ENCODE measurements at regions not wholly inside any gene's neighbourhood (a gene's known extent, or its start where the extent isn't known, plus 50 kb on each side); places are given as distances from the start of the nearest gene placed in this dataset.
"Not testable (repeated sequence)": the region's sequence is repeated elsewhere in the genome, so short reads cannot be mapped to it uniquely, and the experiment has no call there.

DNA sequence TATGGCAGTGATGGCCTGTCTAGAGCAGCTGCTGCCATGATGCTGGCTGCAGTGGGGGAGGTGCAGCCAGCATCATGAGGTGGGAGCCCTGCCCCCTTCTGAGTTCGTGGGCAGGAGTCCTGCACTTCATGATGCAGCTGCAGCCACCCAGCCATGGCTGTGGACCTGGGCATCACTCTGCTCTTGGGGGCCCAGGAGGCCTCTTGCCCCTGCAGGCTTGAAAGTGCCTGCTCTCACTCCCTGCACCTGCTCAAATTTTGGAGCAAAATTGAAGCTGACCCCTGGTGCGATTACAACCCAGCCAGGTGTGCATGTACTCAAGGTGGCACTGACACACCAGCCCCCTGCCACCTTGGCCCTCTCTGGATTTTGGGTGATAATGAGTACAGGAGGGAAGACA lies 712.9 kb downstream of the NUP35 start:
- Histone ChIP-seq H3K4me3 (ENCODE audit: insufficient read depth, low read depth, low read length) (no peak overlapping the region), H3K36me3 (ENCODE audit: control insufficient read depth, insufficient read depth, low read length) (no peaks in the 10 kb centered on the region), H3K9me3 (ENCODE audit: control insufficient read depth, low read length) (no peaks in the 10 kb centered on the region), H3K27me3 (ENCODE audit: control insufficient read depth, insufficient read depth, low read length, poor library complexity, severe bottlenecking) (no peaks in the 10 kb centered on the region), H3K4me1 (ENCODE audit: control insufficient read depth, insufficient read depth, low read length) (no peaks in the 10 kb centered on the region), H3K27ac (ENCODE audit: insufficient read depth, low read depth, low read length, poor library complexity, severe bottlenecking) (no peak overlapping the region)
- 89 to 91% methylated on average over 2 of the region's 2 CpGs for WGBS, 2 experiments

DNA sequence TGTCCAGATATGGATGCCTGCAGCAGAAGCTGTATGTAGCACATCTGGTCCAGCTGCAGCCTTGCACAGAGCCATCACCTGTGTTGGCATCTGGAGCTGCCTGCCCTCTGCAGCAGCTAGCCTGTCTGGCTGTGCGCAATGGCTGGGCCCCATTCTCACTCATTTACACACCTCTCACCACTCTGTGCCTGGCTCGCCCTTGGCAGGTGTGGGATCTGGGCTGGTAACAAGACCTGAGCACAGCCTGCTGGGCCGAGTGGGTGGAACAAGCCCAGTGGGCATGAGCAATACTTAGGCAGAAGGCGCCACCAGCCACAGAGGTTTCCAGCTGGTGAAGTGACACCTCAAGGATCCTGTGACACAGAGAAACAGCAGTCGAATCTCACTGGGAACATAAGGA lies 714.1 kb downstream of the NUP35 start:
- Histone ChIP-seq H3K27me3 (ENCODE audit: control insufficient read depth, insufficient read depth, low read length, poor library complexity, severe bottlenecking) (no peaks in the 10 kb centered on the region), H3K4me3 (ENCODE audit: insufficient read depth, low read depth, low read length) (no peak overlapping the region), H3K27ac (ENCODE audit: insufficient read depth, low read depth, low read length, poor library complexity, severe bottlenecking) (no peak overlapping the region), H3K4me1 (ENCODE audit: control insufficient read depth, insufficient read depth, low read length) (no peaks in the 10 kb centered on the region), H3K9me3 (ENCODE audit: control insufficient read depth, low read length) (no peaks in the 10 kb centered on the region), H3K36me3 (ENCODE audit: control insufficient read depth, insufficient read depth, low read length) (no peaks in the 10 kb centered on the region)
- 93 to 94% methylated on average over 5 of the region's 5 CpGs for WGBS, 2 experiments

DNA sequence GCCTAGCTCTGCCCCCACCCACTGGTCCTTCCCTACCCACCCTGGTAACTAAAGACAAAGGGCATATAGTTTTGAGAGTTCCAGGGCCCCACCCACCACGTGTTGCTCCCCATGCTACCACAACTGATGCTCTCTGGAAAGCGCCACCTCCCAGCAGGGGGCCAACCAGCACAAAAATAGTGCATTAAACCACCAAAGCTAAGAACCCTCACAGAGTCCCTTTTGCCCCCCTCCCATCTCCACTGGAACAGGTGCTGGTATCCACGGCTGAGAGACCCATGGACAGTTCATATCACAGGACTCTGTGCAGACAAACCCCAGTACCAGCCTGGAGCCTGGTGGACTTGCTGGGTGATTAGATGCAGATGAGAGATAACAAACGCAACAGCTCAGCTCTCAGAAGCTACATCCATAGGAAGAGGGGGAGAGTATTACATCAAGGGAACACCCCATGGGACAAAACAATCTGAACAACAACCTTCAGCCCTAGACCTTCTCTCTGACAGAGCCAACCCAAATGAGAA lies 715.9 kb downstream of the NUP35 start:
- no peak overlapping the region for H3K27ac ChIP-seq (ENCODE audit: insufficient read depth, low read depth, low read length, poor library complexity, severe bottlenecking)
- 84 to 90% methylated on average over 4 of the region's 4 CpGs for WGBS, 2 experiments
- H3K4me1 ChIP-seq (ENCODE audit: control insufficient read depth, insufficient read depth, low read length) = no peaks in the 10 kb centered on the region
- H3K27me3 ChIP-seq (ENCODE audit: control insufficient read depth, insufficient read depth, low read length, poor library complexity, severe bottlenecking) = no peaks in the 10 kb centered on the region
- no peaks in the 10 kb centered on the region for H3K36me3 ChIP-seq (ENCODE audit: control insufficient read depth, insufficient read depth, low read length)
- no peaks in the 10 kb centered on the region for H3K9me3 ChIP-seq (ENCODE audit: control insufficient read depth, low read length)
- no peak overlapping the region for H3K4me3 ChIP-seq (ENCODE audit: insufficient read depth, low read depth, low read length)

DNA sequence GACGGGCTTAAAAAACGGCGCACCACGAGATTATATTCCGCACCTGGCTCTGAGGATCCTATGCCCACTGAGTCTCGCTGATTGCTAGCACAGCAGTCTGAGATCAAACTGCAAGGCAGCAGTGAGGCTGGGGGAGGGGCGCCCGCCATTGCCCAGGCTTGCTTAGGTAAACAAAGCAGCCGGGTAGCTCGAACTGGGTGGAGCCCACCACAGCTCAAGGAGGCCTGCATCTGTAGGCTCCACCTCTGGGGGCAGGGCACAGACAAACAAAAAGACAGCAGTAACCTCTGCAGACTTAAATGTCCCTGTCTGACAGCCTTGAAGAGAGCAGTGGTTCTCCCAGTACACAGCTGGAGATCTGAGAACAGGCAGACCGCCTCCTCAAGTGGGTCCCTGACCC lies 725.6 kb downstream of the NUP35 start:
- H3K36me3 ChIP-seq (ENCODE audit: control insufficient read depth, insufficient read depth, low read length) = not testable (repeated sequence)

DNA sequence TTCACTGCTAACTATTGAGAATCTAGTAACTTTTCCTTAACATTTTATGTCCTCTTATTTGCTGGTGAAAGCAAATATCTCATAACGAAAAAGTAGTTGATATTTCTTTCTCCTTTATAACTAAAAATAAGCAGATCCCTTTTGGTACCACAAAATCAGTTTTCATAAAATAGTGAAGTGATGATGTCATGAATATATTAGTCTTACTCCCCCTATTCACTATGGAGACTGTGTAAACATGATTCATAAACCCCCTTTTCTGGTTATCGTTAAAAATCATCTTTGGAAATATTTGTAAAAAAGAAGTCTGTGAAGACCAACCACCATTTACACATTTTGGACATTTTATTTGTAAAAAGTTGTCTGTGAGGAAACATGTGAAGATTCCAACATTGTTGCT lies 734.9 kb downstream of the NUP35 start:
- H3K36me3 ChIP-seq (ENCODE audit: control insufficient read depth, insufficient read depth, low read length) = no peaks in the 10 kb centered on the region
- WGBS, 2 experiments = 100% methylated on average over 1 of the region's 2 CpGs; no CpG with 5 or more reads in 1 of the 2 experiments
- no peaks in the 10 kb centered on the region for H3K4me1 ChIP-seq (ENCODE audit: control insufficient read depth, insufficient read depth, low read length)
- H3K27me3 ChIP-seq (ENCODE audit: control insufficient read depth, insufficient read depth, low read length, poor library complexity, severe bottlenecking) = no peaks in the 10 kb centered on the region
- H3K4me3 ChIP-seq (ENCODE audit: insufficient read depth, low read depth, low read length) = no peak overlapping the region
- H3K27ac ChIP-seq (ENCODE audit: insufficient read depth, low read depth, low read length, poor library complexity, severe bottlenecking) = no peak overlapping the region
- no peaks in the 10 kb centered on the region for H3K9me3 ChIP-seq (ENCODE audit: control insufficient read depth, low read length)

More for the DNA sequence above, 725.6 kb downstream of the NUP35 start:
- H3K4me3 ChIP-seq (ENCODE audit: insufficient read depth, low read depth, low read length); H3K27me3 ChIP-seq (ENCODE audit: control insufficient read depth, insufficient read depth, low read length, poor library complexity, severe bottlenecking); H3K27ac ChIP-seq (ENCODE audit: insufficient read depth, low read depth, low read length, poor library complexity, severe bottlenecking); H3K9me3 ChIP-seq (ENCODE audit: control insufficient read depth, low read length); H3K4me1 ChIP-seq (ENCODE audit: control insufficient read depth, insufficient read depth, low read length): not testable (repeated sequence)
- WGBS, 2 experiments = 77% methylated on average over 11 of the region's 11 CpGs

DNA sequence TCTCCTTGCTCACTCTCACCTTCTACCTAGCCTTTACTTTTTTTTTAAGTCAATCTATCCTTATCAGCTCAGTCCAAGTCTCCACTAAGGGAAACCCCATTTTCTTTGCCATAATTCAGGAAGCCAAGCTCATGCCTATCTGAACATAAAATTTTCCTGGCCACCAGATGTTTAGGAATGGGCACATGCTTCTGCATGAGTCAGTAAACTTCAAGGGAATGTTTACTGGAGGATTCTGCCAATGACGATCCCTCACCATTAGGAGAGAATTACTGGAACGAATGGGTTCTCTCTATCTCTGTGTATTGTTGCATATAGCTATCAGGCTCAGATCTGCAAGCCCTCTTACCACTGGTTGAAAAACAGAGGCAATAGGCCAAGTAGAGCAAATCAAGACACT lies 731.7 kb upstream of the ZNF804A start:
- WGBS, 2 experiments = 98 to 100% methylated on average over 2 of the region's 2 CpGs
- H3K27ac ChIP-seq (ENCODE audit: insufficient read depth, low read depth, low read length, poor library complexity, severe bottlenecking) = no peak overlapping the region
- H3K9me3 ChIP-seq (ENCODE audit: control insufficient read depth, low read length) = no peaks in the 10 kb centered on the region
- H3K4me3 ChIP-seq (ENCODE audit: insufficient read depth, low read depth, low read length) = no peak overlapping the region
- H3K27me3 ChIP-seq (ENCODE audit: control insufficient read depth, insufficient read depth, low read length, poor library complexity, severe bottlenecking) = no peaks in the 10 kb centered on the region
- H3K36me3 ChIP-seq (ENCODE audit: control insufficient read depth, insufficient read depth, low read length) = no peaks in the 10 kb centered on the region
- no peaks in the 10 kb centered on the region for H3K4me1 ChIP-seq (ENCODE audit: control insufficient read depth, insufficient read depth, low read length)

DNA sequence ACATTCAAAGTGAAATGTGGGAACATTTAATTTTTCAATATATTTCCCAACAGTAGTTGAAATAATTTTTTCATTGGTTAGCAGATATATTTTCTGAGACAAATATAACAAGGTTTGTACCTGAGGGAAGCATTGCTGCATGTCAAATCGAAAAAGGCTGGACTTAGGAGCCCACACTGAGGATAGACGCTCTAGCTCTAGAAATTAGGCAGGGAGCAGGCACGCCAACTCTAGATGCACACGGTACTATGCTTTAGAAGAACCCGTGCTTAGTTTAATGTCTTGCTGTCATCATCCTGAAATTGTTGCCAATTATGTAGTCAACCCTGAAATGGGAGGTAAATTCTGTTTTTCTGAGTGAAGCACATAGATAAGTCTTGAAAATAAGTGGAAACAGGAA lies 731.1 kb upstream of the ZNF804A start:
- Histone ChIP-seq H3K4me3 (ENCODE audit: insufficient read depth, low read depth, low read length) (no peak overlapping the region), H3K27me3 (ENCODE audit: control insufficient read depth, insufficient read depth, low read length, poor library complexity, severe bottlenecking) (no peaks in the 10 kb centered on the region), H3K4me1 (ENCODE audit: control insufficient read depth, insufficient read depth, low read length) (no peaks in the 10 kb centered on the region), H3K36me3 (ENCODE audit: control insufficient read depth, insufficient read depth, low read length) (no peaks in the 10 kb centered on the region), H3K9me3 (ENCODE audit: control insufficient read depth, low read length) (no peaks in the 10 kb centered on the region), H3K27ac (ENCODE audit: insufficient read depth, low read depth, low read length, poor library complexity, severe bottlenecking) (no peak overlapping the region)
- 95 to 96% methylated on average over 5 of the region's 5 CpGs for WGBS, 2 experiments

DNA sequence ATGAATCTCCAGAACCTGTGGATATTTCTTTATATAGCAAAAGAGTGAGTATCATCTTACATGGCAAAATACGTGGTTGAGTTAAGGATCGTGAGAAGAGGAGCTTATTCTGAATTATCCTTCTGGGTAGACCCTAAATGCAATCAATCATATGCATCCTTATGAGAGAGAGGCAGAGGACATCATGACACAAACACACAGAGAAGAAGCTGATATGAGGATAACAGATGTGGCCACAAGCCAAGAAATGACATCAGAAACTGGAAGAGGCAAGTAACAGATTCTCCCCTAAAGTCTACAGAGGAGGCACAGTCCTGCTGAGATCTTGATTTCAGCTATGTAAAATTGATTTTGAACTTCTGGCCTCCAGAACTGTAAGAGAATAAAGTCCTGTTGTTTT lies 730.2 kb upstream of the ZNF804A start:
- no peaks in the 10 kb centered on the region for H3K36me3 ChIP-seq (ENCODE audit: control insufficient read depth, insufficient read depth, low read length)
- no peak overlapping the region for H3K27ac ChIP-seq (ENCODE audit: insufficient read depth, low read depth, low read length, poor library complexity, severe bottlenecking)
- no peak overlapping the region for H3K4me3 ChIP-seq (ENCODE audit: insufficient read depth, low read depth, low read length)
- H3K4me1 ChIP-seq (ENCODE audit: control insufficient read depth, insufficient read depth, low read length) = no peaks in the 10 kb centered on the region
- WGBS, 2 experiments = 97 to 100% methylated on average over 2 of the region's 2 CpGs
- H3K27me3 ChIP-seq (ENCODE audit: control insufficient read depth, insufficient read depth, low read length, poor library complexity, severe bottlenecking) = no peaks in the 10 kb centered on the region
- H3K9me3 ChIP-seq (ENCODE audit: control insufficient read depth, low read length) = no peaks in the 10 kb centered on the region

DNA sequence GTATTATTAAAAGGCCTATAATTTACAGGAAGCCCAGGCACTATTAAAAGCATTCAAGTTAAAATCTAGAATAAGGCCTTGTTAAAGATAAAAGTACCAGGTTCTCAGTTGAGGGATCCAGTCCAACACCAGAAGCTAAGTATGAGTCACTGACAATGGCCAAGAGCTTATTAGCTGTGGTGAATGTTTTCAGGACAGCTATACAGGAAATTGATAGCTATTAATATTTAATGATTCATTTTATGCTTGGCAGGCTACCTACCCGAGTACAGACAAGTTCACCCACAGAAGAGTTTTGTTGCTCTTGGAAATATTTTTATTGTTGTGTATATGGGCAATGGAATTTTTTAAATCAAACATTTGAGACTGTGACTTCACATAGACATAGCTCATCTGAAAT lies 729.6 kb upstream of the ZNF804A start:
- WGBS, 2 experiments = 82 to 83% methylated on average over 1 of the region's 1 CpG
- Histone ChIP-seq H3K27ac (ENCODE audit: insufficient read depth, low read depth, low read length, poor library complexity, severe bottlenecking) (no peak overlapping the region), H3K36me3 (ENCODE audit: control insufficient read depth, insufficient read depth, low read length) (no peaks in the 10 kb centered on the region), H3K4me3 (ENCODE audit: insufficient read depth, low read depth, low read length) (no peak overlapping the region), H3K27me3 (ENCODE audit: control insufficient read depth, insufficient read depth, low read length, poor library complexity, severe bottlenecking) (no peaks in the 10 kb centered on the region), H3K9me3 (ENCODE audit: control insufficient read depth, low read length) (no peaks in the 10 kb centered on the region), H3K4me1 (ENCODE audit: control insufficient read depth, insufficient read depth, low read length) (no peaks in the 10 kb centered on the region)

DNA sequence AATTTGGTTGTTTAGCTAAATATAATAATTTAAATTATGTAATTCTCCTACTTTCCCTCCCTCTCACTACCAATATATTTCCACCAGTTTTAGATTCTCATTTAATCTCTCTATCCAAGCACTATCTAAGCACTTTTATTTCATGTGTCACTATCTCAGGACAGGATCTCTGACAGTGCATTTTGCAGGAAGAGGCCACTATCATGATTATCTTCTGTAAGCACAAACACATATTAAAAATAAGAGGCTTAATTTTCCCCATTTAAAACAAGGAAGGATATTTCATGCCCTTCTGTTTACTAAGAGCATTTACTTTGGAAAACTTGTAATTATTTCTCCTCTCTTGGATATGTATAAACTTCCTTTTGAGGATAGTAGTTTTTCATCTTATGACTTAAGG lies 726.2 kb upstream of the ZNF804A start:
- Histone ChIP-seq H3K4me1 (ENCODE audit: control insufficient read depth, insufficient read depth, low read length) (no peaks in the 10 kb centered on the region), H3K9me3 (ENCODE audit: control insufficient read depth, low read length) (no peaks in the 10 kb centered on the region), H3K27me3 (ENCODE audit: control insufficient read depth, insufficient read depth, low read length, poor library complexity, severe bottlenecking) (no peaks in the 10 kb centered on the region), H3K4me3 (ENCODE audit: insufficient read depth, low read depth, low read length) (no peak overlapping the region), H3K27ac (ENCODE audit: insufficient read depth, low read depth, low read length, poor library complexity, severe bottlenecking) (no peak overlapping the region), H3K36me3 (ENCODE audit: control insufficient read depth, insufficient read depth, low read length) (no peaks in the 10 kb centered on the region)

DNA sequence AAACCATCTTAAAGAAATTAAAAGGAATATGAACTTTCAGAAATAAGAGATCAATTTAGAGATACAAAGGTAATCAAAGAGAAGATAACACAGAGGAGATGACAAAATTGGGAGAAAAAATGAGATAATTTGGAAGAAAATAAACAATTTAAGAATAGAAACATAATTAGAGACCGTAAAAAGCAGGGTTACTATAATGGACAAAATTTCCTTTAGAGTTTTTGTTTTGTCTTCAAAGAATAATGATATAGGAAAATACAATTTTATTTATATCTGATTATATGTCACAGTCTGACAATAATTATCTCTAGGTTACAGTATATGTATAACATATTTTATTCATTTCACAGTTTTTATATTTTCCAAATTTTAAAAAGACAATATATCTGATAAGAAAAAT lies 716.4 kb upstream of the ZNF804A start:
- Histone ChIP-seq H3K36me3 (ENCODE audit: control insufficient read depth, insufficient read depth, low read length) (no peaks in the 10 kb centered on the region), H3K27ac (ENCODE audit: insufficient read depth, low read depth, low read length, poor library complexity, severe bottlenecking) (no peak overlapping the region), H3K27me3 (ENCODE audit: control insufficient read depth, insufficient read depth, low read length, poor library complexity, severe bottlenecking) (no peaks in the 10 kb centered on the region), H3K4me3 (ENCODE audit: insufficient read depth, low read depth, low read length) (no peak overlapping the region), H3K9me3 (ENCODE audit: control insufficient read depth, low read length) (no peaks in the 10 kb centered on the region), H3K4me1 (ENCODE audit: control insufficient read depth, insufficient read depth, low read length) (no peaks in the 10 kb centered on the region)
- WGBS, 2 experiments = 100% methylated on average over 1 of the region's 1 CpG; no CpG with 5 or more reads in 1 of the 2 experiments
